ENCODE measurements at regions not wholly inside any gene's neighbourhood (a gene's known extent, or its start where the extent isn't known, plus 50 kb on each side); places are given as distances from the start of the nearest gene placed in this dataset.

GRCh38 chr5:19042106-19042505 lies 945.9 kb downstream of the CDH18 start:
- TF ChIP-seq YY1 (IDR thresholded peaks at IDR 0.05; ENCODE audit: insufficient read depth, insufficient read length) (no peak), SUZ12 (IDR thresholded peaks at IDR 0.05; ENCODE audit: extremely low read depth, insufficient read depth, insufficient read length) (no peak)

Measured in NT2/D1 (cell line).